NCI-H2196 (cell line): ENCODE measurements at regions not wholly inside any gene's neighbourhood (a gene's known extent, or its start where the extent isn't known, plus 50 kb on each side); places are given as distances from the start of the nearest gene placed in this dataset.

ENCODE experiments used
- DNase-seq: peaks from one replicate; lab custom pipeline; 2025; ENCODE audit not compliant: unreplicated experiment; lab: John Stamatoyannopoulos, UW

DNA sequence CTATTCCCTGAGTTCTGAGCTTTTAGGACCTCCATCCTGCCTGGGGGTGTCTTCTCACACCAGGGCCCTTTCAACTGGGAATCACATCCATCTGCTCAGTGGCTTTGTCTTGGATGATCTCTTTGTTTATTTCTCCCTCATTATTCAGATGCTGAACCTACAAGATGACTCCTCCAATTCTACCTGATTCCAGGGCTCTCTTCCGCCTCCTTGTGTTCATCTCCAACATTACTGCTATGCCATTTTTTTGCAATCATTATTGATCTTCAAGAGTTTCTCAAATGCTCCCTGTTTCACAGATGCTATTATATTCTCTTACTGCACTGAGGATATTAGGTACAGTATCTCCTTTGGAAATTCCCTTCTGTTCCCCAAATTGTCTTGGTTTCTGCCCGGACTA is 307.7 kb downstream of the SHANK2 start:
- DNase-seq: no peak

DNA sequence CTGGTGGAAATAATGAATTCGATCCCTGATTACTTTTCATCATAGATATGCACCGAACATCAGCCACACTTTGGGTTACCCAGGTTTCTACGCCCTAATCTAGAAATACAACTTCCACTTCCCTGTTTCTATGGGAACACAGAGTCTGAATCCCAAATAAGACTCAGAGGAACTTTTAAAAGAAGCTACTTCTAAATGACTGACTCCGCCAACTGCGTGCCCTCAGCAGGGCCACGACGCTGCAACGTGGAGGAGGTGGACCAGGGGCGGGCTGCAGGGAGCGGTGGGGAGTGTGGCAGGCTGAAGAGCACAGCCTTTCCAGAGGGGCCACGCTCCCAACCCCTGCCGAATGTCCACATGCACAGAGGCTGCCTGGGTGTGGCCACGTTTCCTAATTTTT is 304.0 kb downstream of the SHANK2 start:
- DNase-seq: no peak

DNA sequence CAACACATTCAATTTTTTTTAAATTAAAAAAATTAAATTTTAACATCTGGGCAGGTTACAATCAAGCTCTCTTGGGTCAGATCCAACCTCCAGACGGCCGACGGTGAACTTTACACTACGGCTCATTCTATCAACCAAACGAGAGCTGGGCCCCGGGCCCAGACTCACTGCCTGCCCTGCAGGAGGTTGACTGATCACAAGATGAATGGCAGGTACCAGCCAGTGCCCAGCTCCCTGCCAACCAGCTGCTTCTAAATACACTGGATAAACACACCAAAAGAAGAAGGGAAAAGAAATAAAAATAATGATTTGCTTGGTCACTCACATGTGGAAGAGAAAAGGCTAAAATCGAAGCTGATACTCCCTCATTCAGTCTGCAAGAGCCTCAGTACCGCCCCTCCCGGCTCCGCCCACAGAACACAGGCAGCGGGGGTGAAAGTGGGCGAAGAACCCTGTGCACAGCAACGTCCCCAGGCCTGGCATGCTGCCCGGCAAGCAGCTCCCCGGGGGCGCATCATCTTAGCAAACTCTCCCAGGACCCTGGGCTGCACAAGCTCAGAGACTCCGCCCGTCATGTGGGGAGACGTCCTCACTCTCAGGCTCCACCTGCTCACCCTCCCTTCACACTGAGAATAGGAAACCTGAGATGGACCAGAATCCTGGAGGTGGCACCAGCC is 303.4 kb downstream of the SHANK2 start:
- DNase-seq: peak; percentile 79

DNA sequence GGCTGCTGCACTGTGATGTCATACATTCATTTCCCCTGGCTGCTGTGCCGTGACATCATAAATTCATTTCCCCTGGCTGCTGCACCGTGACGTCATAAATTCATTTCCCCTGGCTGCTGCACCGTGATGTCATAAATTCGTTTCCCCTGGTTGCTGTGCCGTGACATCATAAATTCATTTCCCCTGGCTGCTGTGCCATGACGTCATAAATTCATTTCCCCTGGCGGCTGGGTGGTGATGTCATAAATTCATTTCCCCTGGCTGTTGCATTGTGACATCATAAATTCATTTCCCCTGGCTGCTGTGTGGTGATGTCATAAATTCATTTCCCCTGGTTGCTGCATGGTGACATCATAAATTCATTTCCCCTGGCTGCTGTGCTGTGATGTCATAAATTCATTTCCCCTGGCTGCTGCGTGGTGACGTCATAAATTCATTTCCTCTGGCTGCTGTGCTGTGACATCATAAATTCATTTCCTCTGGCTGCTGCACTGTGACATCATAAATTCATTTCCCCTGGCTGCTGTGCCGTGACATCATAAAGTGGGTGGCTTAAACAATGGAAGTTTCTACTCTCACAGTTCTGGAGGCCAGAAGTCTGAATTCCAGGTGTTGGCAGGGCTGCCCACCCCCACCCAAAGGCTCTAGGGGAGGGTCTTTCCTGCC is 301.1 kb downstream of the SHANK2 start:
- no peak for DNase-seq

DNA sequence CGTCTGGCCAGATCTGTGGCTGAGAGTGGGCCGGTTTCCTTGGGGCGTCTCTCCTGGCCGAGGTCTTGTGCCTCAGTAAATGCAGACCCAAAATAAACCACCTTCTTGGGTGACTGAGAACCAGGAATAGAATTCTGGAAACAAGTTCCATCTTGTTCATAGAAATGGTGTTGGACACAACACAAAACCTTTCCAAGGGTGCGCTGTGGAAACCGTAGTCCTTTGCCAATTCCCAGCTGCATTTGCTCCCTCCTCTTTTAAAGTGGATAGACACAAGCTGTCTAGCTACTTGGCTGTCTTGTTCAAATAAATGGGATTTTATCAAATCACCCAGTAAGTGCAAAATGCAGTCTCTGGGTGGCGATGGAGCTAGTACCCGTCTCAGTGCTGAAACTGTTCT is 300.2 kb downstream of the SHANK2 start:
- DNase-seq: no peak

DNA sequence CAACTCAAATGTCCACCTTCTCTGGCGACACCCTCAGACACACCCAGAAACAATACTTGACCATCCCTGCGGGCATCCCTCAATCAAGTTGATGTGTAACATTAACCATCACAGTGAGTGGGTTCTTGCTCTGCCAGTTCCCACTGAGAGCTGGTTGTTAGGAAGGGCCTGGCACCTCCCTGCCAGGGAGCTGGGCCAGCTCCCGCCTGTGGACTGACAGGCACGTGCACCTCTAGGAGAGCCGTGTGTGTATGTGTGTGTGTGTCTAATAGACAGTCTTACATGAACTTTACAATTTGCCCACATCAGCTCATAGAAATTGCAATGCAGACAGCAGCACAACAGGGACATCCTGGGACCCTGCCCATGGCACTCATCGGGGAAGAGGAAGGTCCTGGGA is 298.7 kb downstream of the SHANK2 start:
- DNase-seq: no peak

DNA sequence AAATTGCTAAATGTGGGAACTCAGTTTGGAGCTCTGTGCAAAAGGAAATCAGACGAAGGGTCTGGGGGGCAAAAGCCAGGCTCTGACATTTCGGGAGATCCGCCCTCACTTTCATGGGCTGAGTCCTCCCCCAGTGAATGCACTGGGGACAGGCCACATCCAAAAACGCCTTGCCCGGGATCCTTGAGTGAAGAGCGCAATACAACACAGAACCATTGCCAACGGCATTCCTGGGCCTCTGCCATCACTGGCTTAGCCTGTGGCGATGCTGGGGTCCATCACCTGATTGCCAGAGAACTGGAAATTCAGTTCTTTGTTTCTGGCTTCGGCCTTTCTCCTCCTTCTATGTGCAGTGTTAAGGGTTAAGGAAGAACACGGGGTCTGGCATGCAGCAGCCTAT is 297.9 kb downstream of the SHANK2 start:
- DNase-seq: no peak
